ENCODE measurements at regions not wholly inside any gene's neighbourhood (a gene's known extent, or its start where the extent isn't known, plus 50 kb on each side); places are given as distances from the start of the nearest gene placed in this dataset.
"Not testable (repeated sequence)": the region's sequence is repeated elsewhere in the genome, so short reads cannot be mapped to it uniquely, and the experiment has no call there.

GRCh38 chr15:84360902-84361301 is 125.3 kb downstream of the GOLGA6L4 start:
- not testable (repeated sequence) for DNase-seq (ENCODE audit: low read depth)

- not testable (repeated sequence) for DNase-seq (ENCODE audit: low read depth)
Observed at GRCh38 chr15:84384421-84384820, 148.8 kb downstream of the GOLGA6L4 start.

GRCh38 chr15:84387086-84387485 is 151.5 kb downstream of the GOLGA6L4 start:
- no peak for DNase-seq (ENCODE audit: low read depth)

- DNase-seq (ENCODE audit: low read depth): not testable (repeated sequence)
Observed at GRCh38 chr15:84388201-84388600, 152.6 kb downstream of the GOLGA6L4 start.

- not testable (repeated sequence) for DNase-seq (ENCODE audit: low read depth)
Observed at GRCh38 chr15:84388638-84389037, 153.1 kb downstream of the GOLGA6L4 start.

- DNase-seq (ENCODE audit: low read depth): not testable (repeated sequence)
Observed at GRCh38 chr15:84390324-84390723, 154.8 kb downstream of the GOLGA6L4 start.

GRCh38 chr15:84391191-84391590 is 155.6 kb downstream of the GOLGA6L4 start:
- DNase-seq (ENCODE audit: low read depth): no peak

- DNase-seq (ENCODE audit: low read depth): not testable (repeated sequence)
Observed at GRCh38 chr15:84392020-84392419, 156.4 kb downstream of the GOLGA6L4 start.

GRCh38 chr15:84393386-84393936 is 157.9 kb downstream of the GOLGA6L4 start:
- not testable (repeated sequence) for DNase-seq (ENCODE audit: low read depth)

- DNase-seq (ENCODE audit: low read depth): not testable (repeated sequence)
Observed at GRCh38 chr15:84393966-84394365, 158.4 kb downstream of the GOLGA6L4 start.

GRCh38 chr15:84395384-84395783 is 159.8 kb downstream of the GOLGA6L4 start:
- DNase-seq (ENCODE audit: low read depth): not testable (repeated sequence)

GRCh38 chr15:84395881-84396280 is 160.3 kb downstream of the GOLGA6L4 start:
- DNase-seq (ENCODE audit: low read depth): not testable (repeated sequence)

GRCh38 chr15:84397066-84397465 is 161.5 kb downstream of the GOLGA6L4 start:
- not testable (repeated sequence) for DNase-seq (ENCODE audit: low read depth)

GRCh38 chr15:84398087-84398486 is 162.5 kb downstream of the GOLGA6L4 start:
- not testable (repeated sequence) for DNase-seq (ENCODE audit: low read depth)

- no peak for DNase-seq (ENCODE audit: low read depth)
Observed at GRCh38 chr15:84398763-84399701, 163.5 kb downstream of the GOLGA6L4 start.

GRCh38 chr15:84400017-84400740 is 164.6 kb downstream of the GOLGA6L4 start:
- DNase-seq (ENCODE audit: low read depth): no peak

- DNase-seq (ENCODE audit: low read depth): no peak
Observed at GRCh38 chr15:84400820-84401219, 165.2 kb downstream of the GOLGA6L4 start.

GRCh38 chr15:84401461-84401860 is 165.9 kb downstream of the GOLGA6L4 start:
- DNase-seq (ENCODE audit: low read depth): not testable (repeated sequence)

- DNase-seq (ENCODE audit: low read depth): not testable (repeated sequence)
Observed at GRCh38 chr15:84401891-84402840, 166.6 kb downstream of the GOLGA6L4 start.

- no peak for DNase-seq (ENCODE audit: low read depth)
Observed at GRCh38 chr15:84402856-84403608, 167.5 kb downstream of the GOLGA6L4 start.

- not testable (repeated sequence) for DNase-seq (ENCODE audit: low read depth)
Observed at GRCh38 chr15:84409357-84409756, 173.8 kb downstream of the GOLGA6L4 start.

All from EH (cell line).